Suppressor macrophage (primary cell): ENCODE measurements at regions not wholly inside any gene's neighbourhood (a gene's known extent, or its start where the extent isn't known, plus 50 kb on each side); places are given as distances from the start of the nearest gene placed in this dataset.

ENCODE experiments used
- DNase-seq, 4 experiments: peaks; one replicate each; pipeline ENCODE4 v3.0.0-alpha.2; 2020 to 2022

DNA sequence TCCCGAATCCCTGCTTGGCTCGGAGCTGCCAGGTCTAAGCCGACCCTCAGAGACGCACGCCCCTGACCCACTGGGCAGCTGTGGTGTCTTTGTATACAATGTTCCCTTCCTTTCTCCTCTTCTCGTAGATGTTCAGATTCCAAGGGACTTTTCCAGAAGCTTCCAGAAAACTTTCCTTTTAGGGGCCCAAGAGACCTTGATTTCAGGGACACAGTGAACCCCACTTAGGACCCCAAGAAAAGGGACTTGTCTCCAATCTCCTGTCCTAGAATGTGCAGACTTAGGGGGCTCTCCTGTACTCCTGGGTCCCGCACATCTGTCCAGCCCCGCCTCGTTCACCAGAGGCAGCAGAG, 103.5 kb downstream of the EDN3 start:
- no peak for DNase-seq

DNA sequence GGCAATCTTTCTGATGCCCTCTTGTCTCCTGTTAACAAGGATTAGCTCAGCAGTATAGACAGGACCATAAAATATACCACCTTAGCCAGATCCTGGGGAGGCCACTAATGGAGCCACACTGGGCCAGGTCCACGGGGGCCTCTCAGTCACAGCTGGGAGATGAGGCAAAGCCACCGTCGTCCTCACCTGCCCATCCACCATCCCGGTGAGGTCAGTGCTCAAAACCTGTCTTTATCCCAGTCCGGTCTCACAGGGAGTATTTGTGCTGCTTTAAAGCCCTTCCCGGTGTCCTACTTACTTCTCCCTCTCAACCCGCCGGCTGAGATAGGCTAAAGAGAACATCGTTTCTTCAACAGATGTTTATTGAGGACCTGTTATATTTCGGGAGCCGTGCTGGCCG, 104.3 kb downstream of the EDN3 start:
- no peak for DNase-seq

DNA sequence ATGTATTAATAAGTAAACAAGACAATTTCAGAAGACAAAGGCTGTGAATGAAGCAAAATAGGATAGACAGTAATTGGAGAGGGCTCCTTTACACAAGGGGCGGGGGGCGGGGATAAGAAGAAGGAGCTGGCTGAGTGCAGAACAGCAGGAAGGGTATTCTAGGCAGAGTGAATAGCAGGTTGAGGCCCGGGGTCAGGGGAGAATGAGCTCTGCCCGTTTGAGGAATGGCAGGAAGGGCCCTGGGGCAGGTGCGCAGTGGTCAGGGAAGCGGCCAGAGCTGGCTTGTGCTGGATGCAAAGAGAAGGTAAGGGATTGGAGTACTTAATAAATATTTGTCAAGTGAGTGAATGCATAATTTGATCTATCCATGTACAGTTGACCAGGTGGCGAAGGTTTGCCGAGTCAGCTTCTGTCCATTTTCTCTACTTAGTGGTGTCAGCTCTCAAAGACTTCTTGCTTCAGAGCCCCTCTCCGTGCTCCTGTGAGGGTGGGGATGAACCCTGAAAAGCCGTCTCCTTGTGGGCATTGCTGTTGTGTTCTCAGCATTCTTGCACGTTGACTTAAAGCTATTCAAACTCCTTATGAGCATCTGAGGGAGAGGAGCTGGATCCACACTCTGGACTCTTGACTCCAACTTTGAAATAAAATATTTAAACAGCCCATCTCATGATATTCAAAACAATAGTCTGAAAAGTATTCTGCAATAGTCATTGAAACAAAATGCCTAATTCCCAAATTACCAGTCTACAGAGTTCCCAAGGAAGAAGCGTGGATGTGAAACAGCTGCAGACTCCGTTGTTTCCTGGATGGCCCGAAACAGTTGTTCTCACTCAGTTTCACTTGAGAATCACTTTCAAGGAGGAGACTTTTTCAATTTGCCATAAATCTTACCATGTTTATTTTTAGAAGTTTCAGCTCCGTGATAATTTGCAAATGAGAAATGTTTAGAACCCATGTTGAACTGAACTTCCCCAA, 105.1 kb downstream of the EDN3 start:
- no peak for DNase-seq

DNA sequence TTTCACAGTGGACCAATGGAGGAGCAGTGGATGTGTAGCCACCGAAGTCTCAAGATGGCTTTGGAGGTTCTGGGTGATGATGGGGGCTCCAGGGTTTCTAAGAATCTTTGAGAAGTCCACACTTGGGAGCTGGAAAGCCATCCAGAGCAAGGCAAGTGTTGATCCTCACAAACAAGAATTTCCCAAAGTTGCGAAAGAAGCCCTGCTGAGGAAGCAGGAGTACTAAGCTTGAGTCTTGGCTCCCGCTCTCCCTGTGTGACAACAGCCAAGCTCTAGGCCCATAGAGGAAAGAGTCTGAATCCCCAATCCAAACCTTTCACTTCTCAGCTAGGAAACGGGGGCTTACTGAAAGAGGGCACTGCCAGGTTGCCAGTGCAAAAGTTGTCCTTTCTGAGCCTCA, 106.0 kb downstream of the EDN3 start:
- no peak for DNase-seq

DNA sequence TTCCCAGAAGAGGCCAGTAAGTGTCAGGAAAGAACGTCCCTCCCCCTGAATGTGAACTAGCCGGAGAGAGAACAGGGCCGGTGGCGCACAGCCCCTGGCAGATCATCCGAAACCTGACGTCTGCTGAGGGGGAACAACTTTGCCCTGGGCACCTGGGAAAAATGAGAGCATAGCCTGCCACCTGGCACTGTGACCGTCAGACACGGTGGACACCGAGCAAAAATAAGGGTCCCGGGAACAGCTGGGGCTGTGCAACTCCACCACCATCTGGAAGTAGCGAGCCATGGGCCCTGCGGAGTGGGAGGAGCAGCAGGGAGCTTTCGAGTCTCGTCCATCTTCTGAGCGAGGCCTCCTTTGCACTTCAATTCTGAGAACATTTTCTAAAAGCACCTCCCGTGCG, 110.8 kb downstream of the EDN3 start:
- no peak for DNase-seq

DNA sequence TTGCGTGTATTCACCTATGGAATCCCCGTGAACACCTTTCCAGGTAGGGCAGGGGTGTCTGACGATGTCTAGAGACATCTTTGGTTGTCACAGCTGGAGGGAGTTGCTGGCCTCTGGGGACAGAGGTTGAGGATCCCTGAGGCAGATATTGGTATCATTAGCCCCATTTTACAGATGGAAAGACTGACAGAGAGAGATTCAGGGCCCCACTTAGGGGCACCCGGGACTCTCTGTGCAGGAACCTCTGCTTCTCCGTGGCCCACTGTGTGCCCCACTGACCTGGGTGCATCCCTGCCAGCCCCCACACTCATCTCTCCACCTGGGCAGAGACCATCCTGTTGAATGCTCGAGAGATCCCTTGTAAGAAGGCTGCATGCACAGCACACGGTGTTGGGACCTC, 111.2 kb downstream of the EDN3 start:
- DNase-seq: no peak

DNA sequence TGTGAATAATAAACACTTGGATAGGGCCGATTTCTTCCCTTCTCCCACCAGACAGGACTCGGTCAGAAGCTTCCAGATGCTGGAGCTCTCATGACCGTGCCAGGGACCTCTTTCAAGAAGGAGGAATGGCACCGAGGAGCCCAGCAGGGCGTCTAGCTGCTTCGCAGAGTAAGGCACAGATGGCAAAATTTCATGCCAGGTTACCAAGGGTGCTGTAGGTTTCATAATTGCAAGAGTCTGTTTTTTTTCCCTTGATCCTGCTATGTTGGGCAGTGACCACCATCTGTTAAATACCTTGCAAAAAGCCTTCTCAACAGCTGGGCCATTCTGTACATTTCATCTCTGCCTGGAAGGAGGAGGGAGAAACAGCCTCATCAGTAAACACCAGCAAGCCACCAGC, 111.8 kb downstream of the EDN3 start:
- DNase-seq: no peak

- no peak for DNase-seq
Observed at GRCh38 chr20:59412875-59413284, 112.5 kb downstream of the EDN3 start.

- DNase-seq: no peak
Observed at GRCh38 chr20:59413326-59413865, 113.0 kb downstream of the EDN3 start.

- DNase-seq: no peak
Observed at GRCh38 chr20:59414936-59415623, 114.7 kb downstream of the EDN3 start.

GRCh38 chr20:59416916-59417315, 116.5 kb downstream of the EDN3 start:
- DNase-seq: no peak

- no peak for DNase-seq
Observed at GRCh38 chr20:59421089-59421488, 120.7 kb downstream of the EDN3 start.

- no peak for DNase-seq
Observed at GRCh38 chr20:59421920-59422637, 121.7 kb downstream of the EDN3 start.

DNA sequence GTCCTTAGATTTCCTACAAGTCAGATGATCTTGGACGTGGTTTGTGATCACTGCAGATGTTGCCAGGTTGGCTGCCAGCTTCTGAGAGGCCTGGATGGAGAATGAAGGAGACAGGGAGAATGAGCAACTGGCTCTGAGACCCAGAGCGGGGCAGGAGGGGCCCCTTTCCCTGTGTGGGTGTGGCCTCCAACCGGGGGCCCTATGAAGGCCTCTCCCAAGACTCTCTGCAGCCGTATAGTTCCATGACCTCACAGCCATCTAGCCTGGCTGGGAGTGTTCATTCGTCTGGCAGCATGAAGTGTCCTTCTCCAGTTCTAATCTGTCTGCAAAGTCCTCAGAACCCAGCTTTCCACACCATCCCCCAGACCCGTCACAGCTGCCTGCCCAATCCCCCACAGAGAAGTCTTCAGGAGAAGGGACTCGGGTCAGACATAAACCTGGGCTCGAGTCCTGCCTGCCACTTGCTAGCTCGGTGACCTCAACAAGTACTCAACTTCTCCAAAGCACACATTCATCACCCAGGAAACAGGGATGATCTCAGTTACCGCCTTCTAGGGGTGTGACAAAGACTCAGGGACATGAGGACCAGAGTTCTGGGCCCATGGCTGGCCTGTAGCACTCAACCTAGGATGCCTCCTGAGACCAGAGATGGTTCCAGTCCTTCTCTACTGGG, 122.6 kb downstream of the EDN3 start:
- DNase-seq: peak in 3 of 4 experiments; percentile 17 to 34 (median 26)

- no peak for DNase-seq
Observed at GRCh38 chr20:59424976-59425375, 124.6 kb downstream of the EDN3 start.

DNA sequence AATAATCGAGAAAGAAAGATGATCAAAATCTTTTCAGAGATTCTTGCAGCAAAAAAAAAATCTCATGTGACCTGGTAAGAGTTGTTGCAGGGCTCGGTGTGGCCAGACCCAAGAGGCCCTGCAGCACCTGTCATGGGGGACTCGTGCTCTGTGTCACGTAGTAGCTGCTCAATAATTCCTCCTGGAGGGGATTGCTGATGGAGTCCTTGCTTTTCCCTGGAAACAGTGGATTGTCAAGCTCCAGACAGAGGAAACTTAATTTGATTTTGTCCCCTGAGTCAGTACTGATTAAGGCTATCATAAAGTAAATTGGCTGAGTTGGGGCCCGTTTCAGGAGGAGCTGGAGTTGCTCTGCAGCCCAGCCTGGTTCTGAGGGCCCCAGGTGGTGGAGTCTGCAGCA, 125.2 kb downstream of the EDN3 start:
- DNase-seq: no peak

- no peak for DNase-seq
Observed at GRCh38 chr20:59428006-59428405, 127.6 kb downstream of the EDN3 start.

- DNase-seq: peak in 3 of 4 experiments; percentile 12 to 25 (median 21)
Observed at GRCh38 chr20:59428441-59429205, 128.2 kb downstream of the EDN3 start.

GRCh38 chr20:59429396-59429795, 129.0 kb downstream of the EDN3 start:
- peak in 3 of 4 experiments; percentile 13 to 47 (median 32) for DNase-seq

DNA sequence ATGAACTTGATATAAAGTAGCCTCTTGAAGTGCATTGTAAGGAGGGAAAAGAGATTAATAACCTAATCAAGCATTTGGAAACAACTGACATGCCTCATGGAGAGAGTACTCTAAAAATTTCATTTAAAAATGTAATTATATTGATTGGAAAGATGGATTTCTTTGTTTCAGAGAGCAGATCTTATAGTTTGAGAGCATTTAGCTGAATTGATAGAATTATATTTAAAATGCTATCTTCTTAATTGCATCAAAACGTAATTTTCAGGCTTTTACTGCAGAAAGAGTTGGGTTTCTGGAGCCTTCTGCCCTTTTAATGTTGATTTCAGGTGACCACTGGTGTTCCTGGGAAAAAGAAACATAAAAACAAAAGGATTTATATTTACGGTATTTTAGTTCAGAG, 130.6 kb downstream of the EDN3 start:
- no peak for DNase-seq

GRCh38 chr20:59434960-59435359, 134.5 kb downstream of the EDN3 start:
- DNase-seq: no peak

DNA sequence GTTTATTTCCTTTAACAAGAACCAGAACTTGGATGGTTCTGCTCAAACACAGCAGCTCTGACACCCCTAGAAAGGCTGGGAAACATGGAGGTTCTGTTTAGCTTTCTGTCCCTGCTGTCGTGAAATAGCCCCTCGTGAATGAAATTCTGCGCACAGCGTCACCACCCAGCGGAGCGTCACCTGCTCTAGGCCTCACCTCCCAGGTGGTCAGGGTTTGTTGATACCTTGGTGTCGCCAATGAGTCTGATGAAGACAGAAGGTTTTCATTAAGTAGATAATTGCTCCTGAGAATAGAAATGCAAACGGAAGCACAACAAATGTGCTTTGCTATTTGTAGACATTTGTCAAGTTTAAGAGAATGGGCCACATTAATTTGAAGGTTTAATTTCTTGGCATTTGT, 135.1 kb downstream of the EDN3 start:
- no peak for DNase-seq
